ENCODE measurements at regions not wholly inside any gene's neighbourhood (a gene's known extent, or its start where the extent isn't known, plus 50 kb on each side); places are given as distances from the start of the nearest gene placed in this dataset.

DNA sequence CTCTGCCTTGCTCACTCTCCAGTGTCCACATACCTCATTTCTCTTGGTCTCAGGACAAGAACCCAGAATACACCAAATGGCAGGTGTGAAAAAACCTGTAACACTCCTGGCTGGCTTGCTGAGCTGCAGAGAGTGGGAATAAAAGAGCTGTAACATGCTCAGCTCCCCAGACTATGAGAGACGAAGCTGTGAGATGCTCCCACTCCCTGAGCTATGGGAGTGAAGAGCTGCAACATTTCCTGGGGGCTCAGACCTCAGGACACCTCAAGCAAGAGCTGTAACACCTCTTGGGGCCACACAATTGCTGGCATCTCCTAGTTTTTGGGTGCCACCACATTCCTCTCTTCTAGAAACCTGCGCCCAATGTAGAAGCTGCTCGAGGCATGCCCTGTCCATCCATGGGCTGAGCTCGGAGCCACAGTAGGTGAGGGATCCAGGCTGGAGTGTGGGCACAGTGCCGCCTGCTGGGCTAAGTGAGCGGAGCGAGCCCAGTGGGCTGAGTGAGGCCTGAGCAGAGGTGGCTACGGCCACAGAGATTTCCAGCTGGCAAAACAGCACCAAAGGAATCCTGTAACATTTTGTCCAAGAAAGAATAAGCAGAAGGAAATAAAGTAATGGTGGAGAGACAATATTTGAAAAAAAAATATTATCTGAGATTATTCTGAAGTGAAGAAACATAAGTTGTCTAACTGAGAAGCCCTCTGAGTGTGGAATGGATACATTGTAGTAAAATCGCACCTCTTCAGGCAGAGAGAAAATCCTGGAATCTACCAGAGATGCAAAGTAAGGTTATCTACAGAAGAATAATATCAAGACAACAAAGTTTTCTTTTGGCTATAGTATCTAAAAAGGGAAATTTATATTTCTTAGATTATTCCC is 186.2 kb upstream of the PCDH9 start:
- TF ChIP-seq EZH2 (IDR thresholded peaks at IDR 0.05; ENCODE audit: insufficient read depth, poor library complexity, severe bottlenecking) (no peak), EZH2phosphoT487 (IDR thresholded peaks at IDR 0.05; ENCODE audit: insufficient read depth, low read depth) (no peak)

Data from GM23248 (cell line).